SK-N-SH (cell line): ENCODE measurements at regions not wholly inside any gene's neighbourhood (a gene's known extent, or its start where the extent isn't known, plus 50 kb on each side); places are given as distances from the start of the nearest gene placed in this dataset.

ENCODE experiments used
- CTCF ChIA-PET: fragments of 300-600, 350-600 bp; formaldehyde crosslinking; extraction: SDS; loops from one replicate; lab custom pipeline; 2021; lab: Yijun Ruan, JAX
- POLR2A ChIA-PET: fragments of 350-600 bp; sonication (Branson Sonifier 250); formaldehyde crosslinking; extraction: SDS; loops from one replicate; lab custom pipeline; 2020; ENCODE audit warnings: antibody characterized with exemption, inconsistent platforms; lab: Yijun Ruan, JAX
- DNase-seq: peaks from one replicate; pipeline ENCODE4 v3.0.0; 2012
- H2AFZ ChIP-seq: fragments of 200-600 bp; sonication (generic); 2 replicates; pipeline ENCODE4 v1.8.1; 2016; ENCODE audit warnings: antibody characterized with exemption, mild to moderate bottlenecking, low read depth
- H3F3A ChIP-seq: fragments of 200-600 bp; sonication (generic); replicated peaks from 2 replicates; pipeline ENCODE3; 2016; ENCODE audit warnings: antibody characterized with exemption, mild to moderate bottlenecking; ENCODE audit not compliant: insufficient read depth
- H3K27ac ChIP-seq, 2 experiments: fragments of 200-500 bp in 1 of 2; fragments of 200-600 bp in 1 of 2; sonication (Bioruptor generic) in 1 of 2; sonication (generic), shearing (Covaris generic) in 1 of 2; 2 replicates each; pipeline versions ENCODE4 v1.5.1 to v1.6.1; 2014 to 2016; ENCODE audit warnings: low read depth in 2 of 2, inconsistent platforms in 1 of 2, low read length in 1 of 2, mild to moderate bottlenecking in 1 of 2, mixed read lengths in 1 of 2
- H3K27me3 ChIP-seq: fragments of 200-600 bp; sonication (generic), shearing (Covaris generic); 2 replicates; pipeline ENCODE4 v1.6.1; 2016; ENCODE audit warnings: mixed run types; ENCODE audit not compliant: insufficient read depth
- H3K36me3 ChIP-seq, 2 experiments: fragments of 200-500 bp in 1 of 2; fragments of 200-600 bp in 1 of 2; sonication (Bioruptor generic) in 1 of 2; sonication (generic) in 1 of 2; replicated peaks in 1 of 2; 2 replicates each; pipeline versions ENCODE3 to v1.5.1; 2014 to 2016; ENCODE audit warnings: low read length in 1 of 2, mild to moderate bottlenecking in 1 of 2; ENCODE audit not compliant: insufficient read depth in 2 of 2, control insufficient read depth in 1 of 2
- H3K4me1 ChIP-seq, 2 experiments: fragments of 200-500 bp in 1 of 2; fragments of 200-600 bp in 1 of 2; sonication (Bioruptor generic) in 1 of 2; sonication (generic), shearing (Covaris generic) in 1 of 2; 2 replicates each; pipeline versions ENCODE4 v1.5.1 to v1.6.1; 2014 to 2016; ENCODE audit warnings: low read depth in 1 of 2, low read length in 1 of 2, mixed run types in 1 of 2; ENCODE audit not compliant: insufficient read depth in 2 of 2, control insufficient read depth in 1 of 2
- H3K4me2 ChIP-seq: fragments of 200-600 bp; sonication (generic), shearing (Covaris generic); 2 replicates; pipeline ENCODE4 v1.6.1; 2017; ENCODE audit warnings: mixed run types
- H3K4me3 ChIP-seq, 2 experiments: fragments of 200-500 bp in 1 of 2; fragments of 200-600 bp in 1 of 2; sonication (Bioruptor generic) in 1 of 2; sonication (generic), shearing (Covaris generic) in 1 of 2; 2 replicates each; pipeline versions ENCODE4 v1.5.1 to v1.8.1; 2014 to 2016; ENCODE audit warnings: low read depth in 2 of 2, inconsistent platforms in 1 of 2, low read length in 1 of 2, mild to moderate bottlenecking in 1 of 2, mixed read lengths in 1 of 2, moderate library complexity in 1 of 2
- H3K79me2 ChIP-seq: fragments of 200-600 bp; sonication (generic); 2 replicates; pipeline ENCODE4 v1.8.1; 2017; ENCODE audit warnings: mild to moderate bottlenecking; ENCODE audit not compliant: insufficient read depth
- H3K9ac ChIP-seq: fragments of 200-600 bp; sonication (generic); 2 replicates; pipeline ENCODE4 v1.6.1; 2017; ENCODE audit warnings: mixed run types
- H3K9me2 ChIP-seq: fragments of 200-600 bp; sonication (generic); 2 replicates; pipeline ENCODE4 v1.6.1; 2017; ENCODE audit warnings: mixed run types
- H3K9me3 ChIP-seq: fragments of 200-600 bp; sonication (generic); 2 replicates; pipeline ENCODE4 v1.6.1; 2017; ENCODE audit warnings: mixed run types, mild to moderate bottlenecking, moderate library complexity
- H4K20me1 ChIP-seq: fragments of 200-600 bp; sonication (generic); 2 replicates; pipeline ENCODE4 v1.6.1; 2017; ENCODE audit warnings: mild to moderate bottlenecking, mixed run types; ENCODE audit not compliant: insufficient read depth
- EP300 ChIP-seq, 2 experiments: IDR thresholded peaks; 2 replicates each; pipeline versions ENCODE4 v1.4.0 to v1.6.1; 2012; ENCODE audit warnings: borderline replicate concordance in 1 of 2, low read depth in 1 of 2, low read length in 1 of 2
- FOSL2 ChIP-seq: IDR thresholded peaks from 2 replicates; pipeline ENCODE4 v1.4.0; 2012; ENCODE audit warnings: low read depth, mild to moderate bottlenecking, moderate library complexity, borderline replicate concordance
- RFX5 ChIP-seq: IDR thresholded peaks from 2 replicates; pipeline ENCODE4 v1.6.1; 2012; ENCODE audit warnings: mild to moderate bottlenecking, improper control_type of control experiment, low read length
- SIN3A ChIP-seq: IDR thresholded peaks from 2 replicates; pipeline ENCODE4 v1.6.1; 2012; ENCODE audit warnings: low read depth, mild to moderate bottlenecking, low read length, moderate library complexity, borderline replicate concordance
- SMC3 ChIP-seq: IDR thresholded peaks from 2 replicates; pipeline ENCODE4 v1.6.1; 2012; ENCODE audit warnings: low read depth, low read length, improper control_type of control experiment
- TCF12 ChIP-seq: IDR thresholded peaks from 2 replicates; pipeline ENCODE4 v1.4.0; 2012
- WGBS: methylation state at CpG from one replicate; pipeline ENCODE4 v1.1.6; 2017; ENCODE audit warnings: low lambda C conversion rate; 5-methylcytosine and 5-hydroxymethylcytosine counted together
- TF ChIP-seq, protein P1 (sequence below): IDR thresholded peaks from 2 replicates; pipeline ENCODE4 v1.4.0; 2012; ENCODE audit warnings: low read depth, borderline replicate concordance
- TF ChIP-seq, protein P2 (sequence below): IDR thresholded peaks from 2 replicates; pipeline ENCODE4 v1.4.0; 2012; ENCODE audit warnings: low read depth
- TF ChIP-seq, protein P3 (sequence below): IDR thresholded peaks from 2 replicates; pipeline ENCODE4 v1.4.0; 2012; ENCODE audit warnings: low read depth, borderline replicate concordance

DNA sequence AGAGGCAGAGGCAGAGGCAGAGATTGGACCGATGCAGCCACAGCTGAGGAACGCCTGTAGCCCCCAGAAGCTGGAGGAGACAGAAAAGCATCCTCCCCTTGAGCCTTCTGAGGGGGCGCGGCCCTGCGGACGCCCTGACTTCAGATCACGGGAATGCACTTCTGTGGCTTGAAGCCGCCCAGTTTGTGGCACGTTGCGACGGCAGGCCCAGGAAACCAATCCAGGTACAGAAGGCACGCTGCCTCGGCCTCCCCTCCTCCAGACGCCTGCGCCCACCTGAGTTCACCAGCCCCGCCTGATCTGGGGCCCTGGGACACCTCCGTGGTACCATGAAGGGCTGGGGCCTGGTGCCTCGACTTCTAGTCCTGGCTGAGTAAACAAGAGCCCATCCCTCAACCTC, 82.0 kb downstream of the NCOR2 start:
- Histone ChIP-seq H2AFZ (no peak overlapping the region), H3K27me3 (no peaks in the 10 kb centered on the region), H3K79me2 (peaks cover 38% of the 10 kb centered on the region), H3K9ac (no peak overlapping the region), H3K9me3 (no peaks in the 10 kb centered on the region), H3K9me2 (no peaks in the 10 kb centered on the region), H4K20me1 (peaks cover 79% of the 10 kb centered on the region), H3K4me3 (no peak overlapping the region), H3K4me1 (peaks cover 0 to 41% of the 10 kb centered on the region in 2 experiments; a peak in 1 of 4 replicates), H3F3A (no peaks in the 10 kb centered on the region), H3K27ac (no peak overlapping the region), H3K36me3 (peaks cover 4 to 28% of the 10 kb centered on the region in 2 experiments), H3K4me2 (no peak overlapping the region)
- TF ChIP-seq, protein P1, sequence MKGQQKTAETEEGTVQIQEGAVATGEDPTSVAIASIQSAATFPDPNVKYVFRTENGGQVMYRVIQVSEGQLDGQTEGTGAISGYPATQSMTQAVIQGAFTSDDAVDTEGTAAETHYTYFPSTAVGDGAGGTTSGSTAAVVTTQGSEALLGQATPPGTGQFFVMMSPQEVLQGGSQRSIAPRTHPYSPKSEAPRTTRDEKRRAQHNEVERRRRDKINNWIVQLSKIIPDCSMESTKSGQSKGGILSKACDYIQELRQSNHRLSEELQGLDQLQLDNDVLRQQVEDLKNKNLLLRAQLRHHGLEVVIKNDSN: no peak
- CTCF ChIA-PET: no interaction called here
- DNase-seq: no peak
- POLR2A ChIA-PET: no interaction called here
- 97% methylated on average over 18 of the region's 18 CpGs for WGBS

DNA sequence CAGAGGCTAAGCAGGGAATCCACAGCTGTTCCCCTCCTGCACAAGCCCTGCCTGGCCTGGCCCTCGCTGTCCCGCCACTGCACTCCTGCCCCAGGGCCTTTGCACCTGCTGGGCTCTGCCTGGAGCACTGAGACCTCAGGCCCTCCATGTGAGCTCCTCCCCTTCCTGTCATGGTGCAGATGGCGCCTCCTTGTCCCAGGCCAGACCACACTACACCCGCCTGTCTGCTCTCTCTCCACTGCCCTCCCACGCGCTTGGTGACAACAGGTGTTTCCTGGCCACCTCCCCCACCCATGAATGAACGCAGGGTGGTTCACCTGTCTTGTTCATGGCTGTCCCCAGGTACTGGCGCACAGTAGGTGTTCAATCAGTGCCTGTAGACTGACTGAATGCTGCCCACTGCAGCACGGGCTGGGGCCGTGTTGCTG, 82.9 kb downstream of the NCOR2 start:
- ChIA-PET POLR2A (interaction anchor here (0.7 kb wide), 1 partner anchor 88 kb away, joined by 3 read pairs; no protein-coding TSS in a partner anchor), CTCF (no interaction called here)
- peaks cover 35% of the 10 kb centered on the region for H3K79me2 ChIP-seq
- no peak overlapping the region for H3K4me3 ChIP-seq
- H3K9me3 ChIP-seq: no peaks in the 10 kb centered on the region
- H3K9me2 ChIP-seq: no peaks in the 10 kb centered on the region
- no peak overlapping the region for H2AFZ ChIP-seq
- H3K4me2 ChIP-seq: no peak overlapping the region
- no peak overlapping the region for H3K27ac ChIP-seq
- H3F3A ChIP-seq: no peaks in the 10 kb centered on the region
- H4K20me1 ChIP-seq: peaks cover 71% of the 10 kb centered on the region
- no peak for DNase-seq
- H3K9ac ChIP-seq: no peak overlapping the region
- peaks cover 0 to 43% of the 10 kb centered on the region in 2 experiments; a peak in 1 of 4 replicates for H3K4me1 ChIP-seq
- 89% methylated on average over 7 of the region's 10 CpGs for WGBS
- peaks cover 4 to 26% of the 10 kb centered on the region in 2 experiments for H3K36me3 ChIP-seq
- TF ChIP-seq TCF12 (no peak), EP300 (IDR thresholded peaks at IDR 0.05; ENCODE audit: borderline replicate concordance in 1 of 2, low read depth in 1 of 2, low read length in 1 of 2) (no peak)
- no peaks in the 10 kb centered on the region for H3K27me3 ChIP-seq

DNA sequence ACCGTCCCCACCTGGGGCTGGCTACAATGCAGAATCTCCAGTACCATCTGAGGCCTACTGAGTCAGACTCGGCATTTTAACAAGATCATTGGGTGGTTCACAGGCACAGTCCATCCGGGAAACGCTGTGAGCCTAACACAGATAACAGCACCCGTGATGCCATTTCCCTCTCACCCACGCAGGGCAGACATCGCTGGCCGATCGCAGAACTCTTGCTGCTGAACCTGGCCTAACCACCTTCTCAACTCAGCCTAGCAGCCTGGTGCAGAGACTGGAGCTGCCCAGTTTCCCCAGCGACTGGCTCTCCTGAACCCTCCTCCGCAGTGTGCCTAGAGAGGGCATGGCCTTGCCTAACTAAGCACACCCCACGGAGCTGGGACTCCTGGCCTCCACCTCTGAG, 83.3 kb downstream of the NCOR2 start:
- Histone ChIP-seq H3K79me2 (peaks cover 34% of the 10 kb centered on the region), H3K27me3 (no peaks in the 10 kb centered on the region), H3K4me2 (no peak overlapping the region), H3K4me3 (no peak overlapping the region), H3K4me1 (peaks cover 0 to 41% of the 10 kb centered on the region in 2 experiments; a peak in 1 of 4 replicates), H3K27ac (no peak overlapping the region), H3F3A (no peaks in the 10 kb centered on the region), H3K9ac (no peak overlapping the region), H3K9me2 (no peaks in the 10 kb centered on the region), H4K20me1 (peaks cover 69% of the 10 kb centered on the region), H3K36me3 (peaks cover 4 to 23% of the 10 kb centered on the region in 2 experiments), H3K9me3 (no peaks in the 10 kb centered on the region), H2AFZ (no peak overlapping the region)
- POLR2A ChIA-PET: interaction anchor here (0.7 kb wide), 1 partner anchor 88 kb away, joined by 3 read pairs; no protein-coding TSS in a partner anchor
- 85% methylated on average over 4 of the region's 12 CpGs for WGBS
- no peak for DNase-seq
- TF ChIP-seq, protein P2, sequence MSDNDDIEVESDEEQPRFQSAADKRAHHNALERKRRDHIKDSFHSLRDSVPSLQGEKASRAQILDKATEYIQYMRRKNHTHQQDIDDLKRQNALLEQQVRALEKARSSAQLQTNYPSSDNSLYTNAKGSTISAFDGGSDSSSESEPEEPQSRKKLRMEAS: no peak
- TF ChIP-seq, protein P3, sequence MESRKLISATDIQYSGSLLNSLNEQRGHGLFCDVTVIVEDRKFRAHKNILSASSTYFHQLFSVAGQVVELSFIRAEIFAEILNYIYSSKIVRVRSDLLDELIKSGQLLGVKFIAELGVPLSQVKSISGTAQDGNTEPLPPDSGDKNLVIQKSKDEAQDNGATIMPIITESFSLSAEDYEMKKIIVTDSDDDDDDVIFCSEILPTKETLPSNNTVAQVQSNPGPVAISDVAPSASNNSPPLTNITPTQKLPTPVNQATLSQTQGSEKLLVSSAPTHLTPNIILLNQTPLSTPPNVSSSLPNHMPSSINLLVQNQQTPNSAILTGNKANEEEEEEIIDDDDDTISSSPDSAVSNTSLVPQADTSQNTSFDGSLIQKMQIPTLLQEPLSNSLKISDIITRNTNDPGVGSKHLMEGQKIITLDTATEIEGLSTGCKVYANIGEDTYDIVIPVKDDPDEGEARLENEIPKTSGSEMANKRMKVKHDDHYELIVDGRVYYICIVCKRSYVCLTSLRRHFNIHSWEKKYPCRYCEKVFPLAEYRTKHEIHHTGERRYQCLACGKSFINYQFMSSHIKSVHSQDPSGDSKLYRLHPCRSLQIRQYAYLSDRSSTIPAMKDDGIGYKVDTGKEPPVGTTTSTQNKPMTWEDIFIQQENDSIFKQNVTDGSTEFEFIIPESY: no peak
- TF ChIP-seq SIN3A: no peak
- TF ChIP-seq RFX5: no peak
- no peak for TF ChIP-seq SMC3
- TF ChIP-seq FOSL2: no peak
- CTCF ChIA-PET: no interaction called here
